Nephron (organoid): ENCODE measurements at regions not wholly inside any gene's neighbourhood (a gene's known extent, or its start where the extent isn't known, plus 50 kb on each side); places are given as distances from the start of the nearest gene placed in this dataset.

Experiments used
- H3K27ac Mint-ChIP-seq, 3 experiments: 2 replicates each; pipeline ENCODE4 v1.8.0; 2020; ENCODE audit warnings: mixed read lengths in 3 of 3, mild to moderate bottlenecking in 2 of 3, moderate library complexity in 1 of 3
- H3K27me3 Mint-ChIP-seq: 2 replicates; pipeline ENCODE4 v1.8.0; 2021; ENCODE audit warnings: low read depth, mild to moderate bottlenecking, moderate library complexity, mixed read lengths
- H3K36me3 Mint-ChIP-seq: 2 replicates; pipeline ENCODE4 v1.8.0; 2020; ENCODE audit warnings: low read depth, mixed read lengths
- H3K4me1 Mint-ChIP-seq: 2 replicates; pipeline ENCODE4 v1.8.0; 2020; ENCODE audit warnings: mixed read lengths
- H3K4me3 Mint-ChIP-seq, 3 experiments: 2 replicates each; pipeline ENCODE4 v1.8.0; 2020; ENCODE audit warnings: mild to moderate bottlenecking in 3 of 3, mixed read lengths in 3 of 3, moderate library complexity in 2 of 3
- H3K9me3 Mint-ChIP-seq: 2 replicates; pipeline ENCODE4 v1.8.0; 2020; ENCODE audit warnings: mixed read lengths
- CTCF ChIP-seq, 3 experiments: fragments of 200-600 bp; sonication (generic); IDR thresholded peaks; one replicate each; pipeline ENCODE4 v1.5.0; 2021; ENCODE audit warnings: antibody characterized with exemption in 3 of 3; ENCODE audit not compliant: unreplicated experiment in 3 of 3

GRCh38 chr6:114989279-114989964, 646.6 kb upstream of the HS3ST5 start:
- Mint-ChIP-seq H3K9me3 (no peaks in the 10 kb centered on the region), H3K4me1 (no peaks in the 10 kb centered on the region), H3K27me3 (no peaks in the 10 kb centered on the region), H3K36me3 (no peaks in the 10 kb centered on the region), H3K4me3 (no peak overlapping the region), H3K27ac (no peak overlapping the region)
- no peak for TF ChIP-seq CTCF (IDR thresholded peaks at IDR 0.05; ENCODE audit: unreplicated experiment in 3 of 3)

GRCh38 chr6:114987281-114987680, 644.5 kb upstream of the HS3ST5 start:
- Mint-ChIP-seq H3K9me3 (no peaks in the 10 kb centered on the region), H3K27me3 (no peaks in the 10 kb centered on the region), H3K27ac (no peak overlapping the region), H3K4me1 (no peaks in the 10 kb centered on the region), H3K36me3 (no peaks in the 10 kb centered on the region), H3K4me3 (no peak overlapping the region)
- TF ChIP-seq CTCF (IDR thresholded peaks at IDR 0.05; ENCODE audit: unreplicated experiment in 3 of 3) = no peak

- no peak for TF ChIP-seq CTCF (IDR thresholded peaks at IDR 0.05; ENCODE audit: unreplicated experiment in 3 of 3)
- Mint-ChIP-seq H3K4me1 (no peaks in the 10 kb centered on the region), H3K27ac (no peak overlapping the region), H3K4me3 (no peak overlapping the region), H3K9me3 (no peaks in the 10 kb centered on the region), H3K27me3 (no peaks in the 10 kb centered on the region), H3K36me3 (no peaks in the 10 kb centered on the region)
These were observed 612.5 kb upstream of the HS3ST5 start for GRCh38 chr6:114955363-114955762.

GRCh38 chr6:114952229-114952628, 609.4 kb upstream of the HS3ST5 start:
- H3K27ac Mint-ChIP-seq = no peak overlapping the region
- H3K4me1 Mint-ChIP-seq = no peaks in the 10 kb centered on the region
- no peaks in the 10 kb centered on the region for H3K27me3 Mint-ChIP-seq
- peaks cover under 1% of the 10 kb centered on the region for H3K9me3 Mint-ChIP-seq
- H3K4me3 Mint-ChIP-seq = no peak overlapping the region
- no peak for TF ChIP-seq CTCF (IDR thresholded peaks at IDR 0.05; ENCODE audit: unreplicated experiment in 3 of 3)
- H3K36me3 Mint-ChIP-seq = no peaks in the 10 kb centered on the region

- Mint-ChIP-seq H3K36me3 (no peaks in the 10 kb centered on the region), H3K27me3 (no peaks in the 10 kb centered on the region), H3K27ac (no peak overlapping the region), H3K4me1 (peaks cover 6% of the 10 kb centered on the region), H3K9me3 (peaks cover 8% of the 10 kb centered on the region), H3K4me3 (no peak overlapping the region)
- no peak for TF ChIP-seq CTCF (IDR thresholded peaks at IDR 0.05; ENCODE audit: unreplicated experiment in 3 of 3)
These were observed 602.6 kb upstream of the HS3ST5 start for GRCh38 chr6:114945392-114945791.

GRCh38 chr6:114941078-114941477, 598.3 kb upstream of the HS3ST5 start:
- no peak for TF ChIP-seq CTCF (IDR thresholded peaks at IDR 0.05; ENCODE audit: unreplicated experiment in 3 of 3)
- Mint-ChIP-seq H3K9me3 (peaks cover under 1% of the 10 kb centered on the region), H3K4me1 (peaks cover 11% of the 10 kb centered on the region), H3K36me3 (no peaks in the 10 kb centered on the region), H3K27me3 (no peaks in the 10 kb centered on the region), H3K4me3 (no peak overlapping the region), H3K27ac (peak overlapping the region in 1 of 3 experiments; percentile 23)
